D721Med (cell line): ENCODE measurements at regions not wholly inside any gene's neighbourhood (a gene's known extent, or its start where the extent isn't known, plus 50 kb on each side); places are given as distances from the start of the nearest gene placed in this dataset.

ENCODE experiments used
- DNase-seq: peaks from one replicate; pipeline ENCODE4 v3.0.0; 2011; ENCODE audit warnings: low spot score; ENCODE audit not compliant: insufficient read length
- FAIRE-seq: peaks from 2 replicates; lab custom pipeline; 2011; peaks lifted over from hg19 to GRCh38; lab: Jason Lieb, UNC
- CTCF ChIP-seq: IDR thresholded peaks from 2 replicates; pipeline ENCODE4 v1.5.1; 2012; ENCODE audit warnings: mild to moderate bottlenecking, control low read depth; ENCODE audit not compliant: insufficient read depth; ENCODE audit errors: missing control alignments

DNA sequence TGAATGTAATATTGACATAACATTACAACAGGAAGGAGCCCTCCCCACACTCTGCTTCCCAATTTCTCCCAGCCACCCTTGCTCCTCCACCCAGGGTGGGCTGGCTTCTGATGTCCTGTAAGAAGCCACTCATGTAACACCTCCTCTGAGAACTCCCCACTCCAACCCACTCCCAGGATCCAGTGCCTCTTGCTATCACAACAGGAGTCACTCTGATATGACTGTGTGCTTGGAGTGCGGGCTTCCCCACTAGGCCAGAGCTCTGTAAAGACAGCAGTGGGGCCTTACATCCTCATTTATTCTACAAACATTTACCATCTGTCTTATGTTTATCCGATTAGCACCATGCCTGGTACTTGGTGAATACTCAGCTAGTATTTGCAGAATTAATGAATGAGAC, 65.1 kb downstream of the PTGR3 start:
- FAIRE-seq: no peak
- no peak for TF ChIP-seq CTCF
- DNase-seq: no peak

- peak; percentile 25 for FAIRE-seq
- no peak for TF ChIP-seq CTCF
- no peak for DNase-seq
Observed at GRCh38 chr18:75142677-75143076, 66.3 kb downstream of the PTGR3 start.

DNA sequence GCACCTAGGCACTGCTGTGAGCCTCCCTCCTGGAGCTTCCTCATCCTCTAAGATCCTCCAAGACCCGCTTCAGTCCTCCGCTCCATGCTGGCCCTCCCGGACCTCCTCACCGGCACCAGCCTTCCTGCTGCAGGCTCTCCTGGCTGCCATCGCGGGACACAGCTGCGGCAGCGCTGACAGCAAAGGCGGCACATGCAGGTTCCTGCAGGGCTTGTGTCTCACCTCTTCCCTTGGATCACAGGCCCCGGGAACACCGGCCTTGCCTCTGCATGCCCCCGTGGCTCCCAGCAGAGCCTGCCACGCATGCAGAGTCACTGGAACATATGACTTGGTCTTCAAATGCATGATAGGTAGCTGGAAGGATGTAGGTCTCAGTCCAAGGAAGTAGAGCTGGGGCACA, 67.2 kb downstream of the PTGR3 start:
- DNase-seq: peak; percentile 13
- no peak for TF ChIP-seq CTCF
- no peak for FAIRE-seq

GRCh38 chr18:75141166-75141565, 67.8 kb downstream of the PTGR3 start:
- FAIRE-seq (no peak), DNase-seq (no peak)
- no peak for TF ChIP-seq CTCF

DNA sequence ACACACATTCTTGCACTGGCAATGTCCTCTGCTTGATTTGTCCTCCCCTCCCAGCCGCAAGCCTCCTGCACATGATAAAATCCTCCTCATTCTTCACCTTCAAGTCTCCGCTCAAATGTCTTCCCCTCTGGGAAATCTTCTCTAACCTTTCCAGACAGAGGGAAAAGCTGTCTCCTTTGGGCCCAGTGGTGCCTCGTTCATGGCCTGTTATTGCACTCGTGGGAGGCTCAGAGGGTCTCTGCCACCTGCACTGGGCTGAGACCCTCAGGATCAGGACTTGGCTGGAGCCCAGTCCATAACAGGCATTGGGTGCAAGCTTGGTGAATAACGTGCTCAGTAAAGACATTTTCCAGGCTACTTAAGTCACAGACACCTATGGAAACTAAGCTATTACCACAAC, 68.6 kb downstream of the PTGR3 start:
- FAIRE-seq (no peak), DNase-seq (no peak)
- no peak for TF ChIP-seq CTCF

DNA sequence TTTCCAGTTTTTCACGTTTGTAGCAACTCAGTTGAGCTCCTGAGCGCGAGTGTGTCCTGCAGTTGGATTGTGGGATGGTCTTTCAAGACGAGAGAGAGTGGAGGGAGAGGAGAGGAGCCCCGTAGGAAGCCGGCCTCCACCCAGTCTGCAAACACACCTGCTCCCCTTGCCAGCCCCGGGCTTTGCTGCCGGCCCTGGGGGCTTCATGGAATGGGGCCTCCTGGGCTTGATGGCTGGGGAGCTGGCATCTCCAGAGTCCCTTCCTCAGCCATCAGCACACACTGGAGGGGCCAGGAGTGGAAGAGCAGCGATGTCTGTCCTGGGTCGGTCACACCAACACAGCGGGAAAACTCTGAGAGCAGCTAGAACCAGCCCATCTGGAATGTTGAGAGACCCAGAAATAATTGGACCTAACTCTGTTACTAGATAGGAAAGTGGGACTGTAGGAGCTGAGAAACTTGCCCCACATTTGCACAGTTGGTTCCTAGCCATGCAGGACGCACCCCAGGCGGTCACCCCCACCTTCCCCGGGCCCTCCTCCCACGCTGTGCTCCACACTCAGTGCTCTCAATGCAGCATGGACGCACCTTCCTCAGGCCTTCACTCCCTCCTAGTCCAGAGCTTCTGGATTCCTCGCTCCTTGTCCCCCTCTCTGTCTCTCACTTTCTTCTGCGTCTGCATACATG, 69.6 kb downstream of the PTGR3 start:
- no peak for DNase-seq
- TF ChIP-seq CTCF: no peak
- FAIRE-seq: no peak

DNA sequence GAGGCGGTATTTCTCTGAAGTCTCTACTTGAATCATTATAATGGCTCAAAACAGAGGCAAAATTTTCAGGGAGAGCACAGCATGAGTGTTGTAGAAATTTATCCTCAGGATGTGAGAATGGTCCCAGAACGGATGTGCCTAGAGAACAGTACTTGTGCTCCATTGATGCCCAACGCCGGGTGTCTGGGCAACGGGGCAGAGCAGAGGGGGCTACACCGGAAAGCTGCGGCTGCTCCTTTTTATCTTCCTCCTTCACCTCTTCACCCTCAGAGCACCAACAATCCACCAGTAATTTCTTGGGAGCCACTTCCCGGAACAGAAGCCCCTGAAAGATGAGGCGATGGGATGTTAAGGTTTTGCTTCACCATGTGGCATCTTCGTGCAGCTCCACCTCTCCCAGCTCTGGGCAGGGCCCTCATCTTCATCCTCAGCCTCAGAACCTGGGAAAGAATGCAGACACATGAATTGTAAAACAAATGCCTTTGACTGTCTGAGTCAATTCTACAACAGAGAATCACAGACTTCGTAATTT, 71.5 kb downstream of the PTGR3 start:
- DNase-seq (no peak), FAIRE-seq (peak; percentile 32)
- TF ChIP-seq CTCF: no peak
